GM12865 (cell line): ENCODE measurements at regions not wholly inside any gene's neighbourhood (a gene's known extent, or its start where the extent isn't known, plus 50 kb on each side); places are given as distances from the start of the nearest gene placed in this dataset.

Experiments used
- DNase-seq: peaks from one replicate; pipeline ENCODE4 v3.0.0; 2010; ENCODE audit warnings: low read depth
- H3K4me3 ChIP-seq: 2 replicates; pipeline ENCODE4 v1.5.1; 2011; ENCODE audit warnings: mild to moderate bottlenecking, low read depth, low read length, control low read depth
- CTCF ChIP-seq: IDR thresholded peaks from 2 replicates; pipeline ENCODE4 v1.5.1; 2011; ENCODE audit warnings: low read length, control low read depth, low read depth, inconsistent platforms; ENCODE audit not compliant: insufficient read depth; ENCODE audit errors: missing control alignments

GRCh38 chr3:25293736-25294135 is 134.3 kb upstream of the RARB start:
- TF ChIP-seq CTCF, result no peak
- H3K4me3 ChIP-seq, result no peak overlapping the region
- no peak for DNase-seq

GRCh38 chr3:25294169-25294805 is 133.8 kb upstream of the RARB start:
- no peak for DNase-seq
- TF ChIP-seq CTCF, result no peak
- H3K4me3 ChIP-seq, result no peak overlapping the region

GRCh38 chr3:25297667-25298585 is 130.1 kb upstream of the RARB start:
- TF ChIP-seq CTCF, result no peak
- no peak overlapping the region for H3K4me3 ChIP-seq
- DNase-seq, result peak; percentile 42

GRCh38 chr3:25300141-25300540 is 127.9 kb upstream of the RARB start:
- DNase-seq, result no peak
- H3K4me3 ChIP-seq, result no peak overlapping the region
- no peak for TF ChIP-seq CTCF

- H3K4me3 ChIP-seq, result no peak overlapping the region
- no peak for TF ChIP-seq CTCF
- no peak for DNase-seq
Measured at GRCh38 chr3:25304916-25305315, 123.1 kb upstream of the RARB start.

- no peak for TF ChIP-seq CTCF
- DNase-seq, result no peak
Measured at GRCh38 chr3:25306066-25306465, 122.0 kb upstream of the RARB start.

More at GRCh38 chr3:25306066-25306465, 122.0 kb upstream of the RARB start:
- no peak overlapping the region for H3K4me3 ChIP-seq
